HepG2 (cell line): ENCODE measurements at regions not wholly inside any gene's neighbourhood (a gene's known extent, or its start where the extent isn't known, plus 50 kb on each side); places are given as distances from the start of the nearest gene placed in this dataset.

Source experiments
- FOSL2 ChIP-seq: sonication (generic); formaldehyde crosslinking; IDR thresholded peaks from 2 replicates; pipeline ENCODE4 v1.4.0; 2020; ENCODE audit warnings: missing genetic modification reagents
- KDM2A ChIP-seq: sonication (generic); formaldehyde crosslinking; IDR thresholded peaks from 2 replicates; pipeline ENCODE4 v1.4.0; 2020; ENCODE audit warnings: low read depth, missing genetic modification reagents, borderline replicate concordance
- MAFG ChIP-seq: sonication (generic); formaldehyde crosslinking; IDR thresholded peaks from 2 replicates; pipeline ENCODE4 v1.5.1; 2020; ENCODE audit warnings: mild to moderate bottlenecking, missing genetic modification reagents
- NFE2L1 ChIP-seq: sonication (generic); formaldehyde crosslinking; IDR thresholded peaks from 2 replicates; pipeline ENCODE4 v1.4.0; 2020; ENCODE audit warnings: missing genetic modification reagents, mild to moderate bottlenecking, borderline replicate concordance
- RARG ChIP-seq: sonication (generic); formaldehyde crosslinking; IDR thresholded peaks from 2 replicates; pipeline ENCODE4 v1.4.0; 2020; ENCODE audit warnings: low read depth, mild to moderate bottlenecking, missing genetic modification reagents
- RXRA ChIP-seq: sonication (generic); formaldehyde crosslinking; IDR thresholded peaks from 2 replicates; pipeline ENCODE4 v1.5.1; 2020; ENCODE audit warnings: missing genetic modification reagents
- SRY ChIP-seq: sonication (generic); formaldehyde crosslinking; IDR thresholded peaks from 2 replicates; pipeline ENCODE4 v1.8.0; 2022; ENCODE audit warnings: mild to moderate bottlenecking, missing genetic modification reagents
- ZNF446 ChIP-seq: sonication (generic); formaldehyde crosslinking; IDR thresholded peaks from 2 replicates; pipeline ENCODE4 v1.5.0; 2020; ENCODE audit warnings: mild to moderate bottlenecking, missing genetic modification reagents
- ZNF747 ChIP-seq: sonication (generic); formaldehyde crosslinking; IDR thresholded peaks from 2 replicates; pipeline ENCODE4 v1.8.1; 2023; ENCODE audit warnings: missing genetic modification reagents, mild to moderate bottlenecking, borderline replicate concordance
- TF ChIP-seq, protein P1 (sequence below): sonication (generic); formaldehyde crosslinking; IDR thresholded peaks from 2 replicates; pipeline ENCODE4 v1.4.0; 2020; ENCODE audit warnings: mild to moderate bottlenecking, missing genetic modification reagents, borderline replicate concordance
- TF ChIP-seq, protein P2 (sequence below): sonication (generic); formaldehyde crosslinking; IDR thresholded peaks from 2 replicates; pipeline ENCODE4 v1.4.0; 2020; ENCODE audit warnings: missing genetic modification reagents
- TF ChIP-seq, protein P3 (sequence below): sonication (generic); formaldehyde crosslinking; IDR thresholded peaks from 2 replicates; pipeline ENCODE4; 2020; ENCODE audit warnings: missing genetic modification reagents, mild to moderate bottlenecking, borderline replicate concordance
- TF ChIP-seq, protein P4 (sequence below): sonication (generic); formaldehyde crosslinking; IDR thresholded peaks from 2 replicates; pipeline ENCODE4 v1.4.0; 2020; ENCODE audit warnings: low read depth, mild to moderate bottlenecking, missing genetic modification reagents
- TF ChIP-seq, protein P5 (sequence below): sonication (generic); formaldehyde crosslinking; IDR thresholded peaks from 2 replicates; pipeline ENCODE4 v1.5.1; 2020; ENCODE audit warnings: mild to moderate bottlenecking, missing genetic modification reagents

DNA sequence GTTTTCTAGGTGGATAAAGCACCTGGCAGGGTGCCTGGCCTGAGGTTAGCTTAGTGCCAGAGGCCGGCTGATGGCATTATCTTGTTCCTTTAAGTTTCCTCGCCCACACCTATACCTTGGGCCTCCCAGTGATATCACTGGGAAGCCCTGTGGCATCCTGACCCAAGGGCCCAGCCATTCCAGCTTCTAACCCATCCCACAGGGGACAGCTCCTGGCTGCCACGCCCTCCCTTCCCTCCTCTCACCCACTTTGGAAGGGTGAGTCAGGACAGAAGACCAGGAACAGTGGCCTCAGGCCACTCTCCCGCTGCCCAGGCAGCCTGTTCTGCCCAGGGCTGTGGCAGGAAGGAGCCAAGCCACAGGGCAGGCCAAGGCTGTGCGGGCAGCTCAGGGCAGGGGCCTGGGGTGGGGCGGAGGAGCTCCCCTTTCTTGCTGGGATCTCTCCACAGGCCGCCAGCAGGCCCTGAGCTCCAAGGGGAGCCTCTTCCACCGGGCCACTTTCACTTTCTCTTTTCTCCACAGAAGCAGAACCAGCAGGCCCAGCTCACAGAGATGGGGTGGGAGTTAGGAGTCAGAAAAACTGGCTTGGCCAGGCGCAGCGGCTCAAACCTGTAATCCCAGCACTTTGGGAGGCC, 75.1 kb downstream of the IRF2BPL start (continued):
- TF ChIP-seq, protein P1, sequence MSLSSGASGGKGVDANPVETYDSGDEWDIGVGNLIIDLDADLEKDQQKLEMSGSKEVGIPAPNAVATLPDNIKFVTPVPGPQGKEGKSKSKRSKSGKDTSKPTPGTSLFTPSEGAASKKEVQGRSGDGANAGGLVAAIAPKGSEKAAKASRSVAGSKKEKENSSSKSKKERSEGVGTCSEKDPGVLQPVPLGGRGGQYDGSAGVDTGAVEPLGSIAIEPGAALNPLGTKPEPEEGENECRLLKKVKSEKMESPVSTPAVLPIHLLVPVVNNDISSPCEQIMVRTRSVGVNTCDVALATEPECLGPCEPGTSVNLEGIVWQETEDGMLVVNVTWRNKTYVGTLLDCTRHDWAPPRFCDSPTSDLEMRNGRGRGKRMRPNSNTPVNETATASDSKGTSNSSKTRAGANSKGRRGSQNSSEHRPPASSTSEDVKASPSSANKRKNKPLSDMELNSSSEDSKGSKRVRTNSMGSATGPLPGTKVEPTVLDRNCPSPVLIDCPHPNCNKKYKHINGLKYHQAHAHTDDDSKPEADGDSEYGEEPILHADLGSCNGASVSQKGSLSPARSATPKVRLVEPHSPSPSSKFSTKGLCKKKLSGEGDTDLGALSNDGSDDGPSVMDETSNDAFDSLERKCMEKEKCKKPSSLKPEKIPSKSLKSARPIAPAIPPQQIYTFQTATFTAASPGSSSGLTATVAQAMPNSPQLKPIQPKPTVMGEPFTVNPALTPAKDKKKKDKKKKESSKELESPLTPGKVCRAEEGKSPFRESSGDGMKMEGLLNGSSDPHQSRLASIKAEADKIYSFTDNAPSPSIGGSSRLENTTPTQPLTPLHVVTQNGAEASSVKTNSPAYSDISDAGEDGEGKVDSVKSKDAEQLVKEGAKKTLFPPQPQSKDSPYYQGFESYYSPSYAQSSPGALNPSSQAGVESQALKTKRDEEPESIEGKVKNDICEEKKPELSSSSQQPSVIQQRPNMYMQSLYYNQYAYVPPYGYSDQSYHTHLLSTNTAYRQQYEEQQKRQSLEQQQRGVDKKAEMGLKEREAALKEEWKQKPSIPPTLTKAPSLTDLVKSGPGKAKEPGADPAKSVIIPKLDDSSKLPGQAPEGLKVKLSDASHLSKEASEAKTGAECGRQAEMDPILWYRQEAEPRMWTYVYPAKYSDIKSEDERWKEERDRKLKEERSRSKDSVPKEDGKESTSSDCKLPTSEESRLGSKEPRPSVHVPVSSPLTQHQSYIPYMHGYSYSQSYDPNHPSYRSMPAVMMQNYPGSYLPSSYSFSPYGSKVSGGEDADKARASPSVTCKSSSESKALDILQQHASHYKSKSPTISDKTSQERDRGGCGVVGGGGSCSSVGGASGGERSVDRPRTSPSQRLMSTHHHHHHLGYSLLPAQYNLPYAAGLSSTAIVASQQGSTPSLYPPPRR (CRISPR knock-in tag), result no peak
- TF ChIP-seq, protein P2, sequence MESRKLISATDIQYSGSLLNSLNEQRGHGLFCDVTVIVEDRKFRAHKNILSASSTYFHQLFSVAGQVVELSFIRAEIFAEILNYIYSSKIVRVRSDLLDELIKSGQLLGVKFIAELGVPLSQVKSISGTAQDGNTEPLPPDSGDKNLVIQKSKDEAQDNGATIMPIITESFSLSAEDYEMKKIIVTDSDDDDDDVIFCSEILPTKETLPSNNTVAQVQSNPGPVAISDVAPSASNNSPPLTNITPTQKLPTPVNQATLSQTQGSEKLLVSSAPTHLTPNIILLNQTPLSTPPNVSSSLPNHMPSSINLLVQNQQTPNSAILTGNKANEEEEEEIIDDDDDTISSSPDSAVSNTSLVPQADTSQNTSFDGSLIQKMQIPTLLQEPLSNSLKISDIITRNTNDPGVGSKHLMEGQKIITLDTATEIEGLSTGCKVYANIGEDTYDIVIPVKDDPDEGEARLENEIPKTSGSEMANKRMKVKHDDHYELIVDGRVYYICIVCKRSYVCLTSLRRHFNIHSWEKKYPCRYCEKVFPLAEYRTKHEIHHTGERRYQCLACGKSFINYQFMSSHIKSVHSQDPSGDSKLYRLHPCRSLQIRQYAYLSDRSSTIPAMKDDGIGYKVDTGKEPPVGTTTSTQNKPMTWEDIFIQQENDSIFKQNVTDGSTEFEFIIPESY (CRISPR knock-in tag), result peak; percentile 32; the same call in 1 of the 2 replicates
- TF ChIP-seq RARG (CRISPR knock-in tag), result no peak
- no peak for TF ChIP-seq SRY (CRISPR knock-in tag)
- TF ChIP-seq, protein P3, sequence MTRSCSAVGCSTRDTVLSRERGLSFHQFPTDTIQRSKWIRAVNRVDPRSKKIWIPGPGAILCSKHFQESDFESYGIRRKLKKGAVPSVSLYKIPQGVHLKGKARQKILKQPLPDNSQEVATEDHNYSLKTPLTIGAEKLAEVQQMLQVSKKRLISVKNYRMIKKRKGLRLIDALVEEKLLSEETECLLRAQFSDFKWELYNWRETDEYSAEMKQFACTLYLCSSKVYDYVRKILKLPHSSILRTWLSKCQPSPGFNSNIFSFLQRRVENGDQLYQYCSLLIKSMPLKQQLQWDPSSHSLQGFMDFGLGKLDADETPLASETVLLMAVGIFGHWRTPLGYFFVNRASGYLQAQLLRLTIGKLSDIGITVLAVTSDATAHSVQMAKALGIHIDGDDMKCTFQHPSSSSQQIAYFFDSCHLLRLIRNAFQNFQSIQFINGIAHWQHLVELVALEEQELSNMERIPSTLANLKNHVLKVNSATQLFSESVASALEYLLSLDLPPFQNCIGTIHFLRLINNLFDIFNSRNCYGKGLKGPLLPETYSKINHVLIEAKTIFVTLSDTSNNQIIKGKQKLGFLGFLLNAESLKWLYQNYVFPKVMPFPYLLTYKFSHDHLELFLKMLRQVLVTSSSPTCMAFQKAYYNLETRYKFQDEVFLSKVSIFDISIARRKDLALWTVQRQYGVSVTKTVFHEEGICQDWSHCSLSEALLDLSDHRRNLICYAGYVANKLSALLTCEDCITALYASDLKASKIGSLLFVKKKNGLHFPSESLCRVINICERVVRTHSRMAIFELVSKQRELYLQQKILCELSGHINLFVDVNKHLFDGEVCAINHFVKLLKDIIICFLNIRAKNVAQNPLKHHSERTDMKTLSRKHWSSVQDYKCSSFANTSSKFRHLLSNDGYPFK (CRISPR knock-in tag), result no peak
- TF ChIP-seq, protein P4, sequence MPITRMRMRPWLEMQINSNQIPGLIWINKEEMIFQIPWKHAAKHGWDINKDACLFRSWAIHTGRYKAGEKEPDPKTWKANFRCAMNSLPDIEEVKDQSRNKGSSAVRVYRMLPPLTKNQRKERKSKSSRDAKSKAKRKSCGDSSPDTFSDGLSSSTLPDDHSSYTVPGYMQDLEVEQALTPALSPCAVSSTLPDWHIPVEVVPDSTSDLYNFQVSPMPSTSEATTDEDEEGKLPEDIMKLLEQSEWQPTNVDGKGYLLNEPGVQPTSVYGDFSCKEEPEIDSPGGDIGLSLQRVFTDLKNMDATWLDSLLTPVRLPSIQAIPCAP, result peak; percentile 100
- TF ChIP-seq MAFG, result no peak
- peak; percentile 37; the same call in 1 of the 2 replicates for TF ChIP-seq RXRA (CRISPR knock-in tag)
- no peak for TF ChIP-seq KDM2A
- TF ChIP-seq ZNF747 (CRISPR knock-in tag), result no peak
- TF ChIP-seq NFE2L1, result no peak
- peak; percentile 36; the same call in 1 of the 2 replicates for TF ChIP-seq FOSL2
- TF ChIP-seq, protein P5, sequence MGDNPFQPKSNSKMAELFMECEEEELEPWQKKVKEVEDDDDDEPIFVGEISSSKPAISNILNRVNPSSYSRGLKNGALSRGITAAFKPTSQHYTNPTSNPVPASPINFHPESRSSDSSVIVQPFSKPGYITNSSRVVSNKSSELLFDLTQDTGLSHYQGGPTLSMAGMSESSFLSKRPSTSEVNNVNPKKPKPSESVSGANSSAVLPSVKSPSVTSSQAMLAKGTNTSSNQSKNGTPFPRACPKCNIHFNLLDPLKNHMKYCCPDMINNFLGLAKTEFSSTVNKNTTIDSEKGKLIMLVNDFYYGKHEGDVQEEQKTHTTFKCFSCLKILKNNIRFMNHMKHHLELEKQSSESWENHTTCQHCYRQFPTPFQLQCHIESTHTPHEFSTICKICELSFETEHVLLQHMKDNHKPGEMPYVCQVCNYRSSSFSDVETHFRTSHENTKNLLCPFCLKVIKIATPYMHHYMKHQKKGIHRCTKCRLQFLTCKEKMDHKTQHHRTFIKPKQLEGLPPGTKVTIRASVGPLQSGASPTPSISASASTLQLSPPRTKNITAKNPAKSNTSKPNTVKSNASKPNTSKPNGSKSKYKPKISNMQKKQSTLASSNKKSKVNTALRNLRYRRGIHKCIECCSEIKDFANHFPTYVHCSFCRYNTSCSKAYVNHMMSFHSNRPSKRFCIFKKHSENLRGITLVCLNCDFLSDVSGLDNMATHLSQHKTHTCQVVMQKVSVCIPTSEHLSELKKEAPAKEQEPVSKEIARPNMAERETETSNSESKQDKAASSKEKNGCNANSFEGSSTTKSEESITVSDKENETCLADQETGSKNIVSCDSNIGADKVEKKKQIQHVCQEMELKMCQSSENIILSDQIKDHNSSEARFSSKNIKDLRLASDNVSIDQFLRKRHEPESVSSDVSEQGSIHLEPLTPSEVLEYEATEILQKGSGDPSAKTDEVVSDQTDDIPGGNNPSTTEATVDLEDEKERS (CRISPR knock-in tag), result no peak
- TF ChIP-seq ZNF446 (CRISPR knock-in tag), result no peak
